Mucosa of rectum (tissue), 2 donors: ENCODE measurements at regions not wholly inside any gene's neighbourhood (a gene's known extent, or its start where the extent isn't known, plus 50 kb on each side); places are given as distances from the start of the nearest gene placed in this dataset.
"Not testable (repeated sequence)": the region's sequence is repeated elsewhere in the genome, so short reads cannot be mapped to it uniquely, and the experiment has no call there.

Experiments
- H3K27ac ChIP-seq, 2 donors: one replicate each; pipeline ENCODE4 v1.7.0; 2013; ENCODE audit warnings: inconsistent platforms in 2 of 2, low read depth in 2 of 2, low read length in 2 of 2
- H3K27me3 ChIP-seq, 2 donors: one replicate each; pipeline ENCODE4 v1.7.0; 2013; ENCODE audit warnings: low read length in 2 of 2; ENCODE audit not compliant: control insufficient read depth in 2 of 2, insufficient read depth in 2 of 2
- H3K36me3 ChIP-seq, 2 donors: one replicate each; pipeline ENCODE4 v1.7.0; 2013; ENCODE audit warnings: low read length in 2 of 2; ENCODE audit not compliant: control insufficient read depth in 2 of 2, insufficient read depth in 2 of 2
- H3K4me1 ChIP-seq, 2 donors: one replicate each; pipeline ENCODE4 v1.7.0; 2013; ENCODE audit warnings: low read length in 2 of 2, mild to moderate bottlenecking in 1 of 2; ENCODE audit not compliant: control insufficient read depth in 2 of 2, insufficient read depth in 2 of 2
- H3K4me3 ChIP-seq, 2 donors: one replicate each; pipeline ENCODE4 v1.7.0; 2013; ENCODE audit warnings: low read length in 2 of 2
- H3K9ac ChIP-seq, 2 donors: one replicate each; pipeline ENCODE4 v1.7.0; 2013; ENCODE audit warnings: low read length in 2 of 2, low read depth in 1 of 2, mild to moderate bottlenecking in 1 of 2
- H3K9me3 ChIP-seq, 2 donors: one replicate each; pipeline ENCODE4 v1.7.0; 2013; ENCODE audit warnings: low read length in 2 of 2; ENCODE audit not compliant: control insufficient read depth in 2 of 2
- donor health status: healthy.
- donor health status: Normal muscosa, but diverticular disease.

DNA sequence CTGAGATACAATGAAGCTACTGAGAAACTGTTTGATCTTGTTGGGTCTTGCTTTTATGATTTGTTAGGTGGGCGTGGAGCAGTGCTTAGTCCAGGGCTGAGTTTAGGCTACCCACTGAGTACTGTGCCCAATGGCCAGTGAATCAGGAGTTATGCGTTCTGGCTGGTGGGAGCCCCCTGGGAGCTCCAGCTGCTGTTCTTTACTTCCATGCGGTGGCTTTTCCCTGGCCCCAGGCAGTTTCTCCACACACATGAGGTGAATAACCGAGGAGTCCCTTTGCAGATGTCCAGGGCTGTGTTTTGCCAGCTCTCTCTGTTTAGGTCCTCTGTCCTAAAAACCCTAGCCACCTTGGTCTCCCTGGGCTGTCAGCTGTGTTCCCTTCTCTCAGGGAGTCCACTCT lies 106.5 kb downstream of the KLF13 start:
- Histone ChIP-seq H3K4me1 (peaks cover 24 to 25% of the 10 kb centered on the region in 2 donors), H3K36me3 (no peaks in the 10 kb centered on the region), H3K27me3 (no peaks in the 10 kb centered on the region), H3K27ac (no peak overlapping the region), H3K9me3 (no peaks in the 10 kb centered on the region), H3K4me3 (no peak overlapping the region), H3K9ac (no peak overlapping the region)

- Histone ChIP-seq H3K36me3 (no peaks in the 10 kb centered on the region), H3K9me3 (no peaks in the 10 kb centered on the region), H3K27me3 (no peaks in the 10 kb centered on the region), H3K4me1 (peaks cover 24 to 25% of the 10 kb centered on the region in 2 donors), H3K9ac (no peak overlapping the region), H3K27ac (peak overlapping the region in 1 of 2 donors; percentile 87), H3K4me3 (no peak overlapping the region)
Observed at GRCh38 chr15:31433574-31433973, 106.9 kb downstream of the KLF13 start.

DNA sequence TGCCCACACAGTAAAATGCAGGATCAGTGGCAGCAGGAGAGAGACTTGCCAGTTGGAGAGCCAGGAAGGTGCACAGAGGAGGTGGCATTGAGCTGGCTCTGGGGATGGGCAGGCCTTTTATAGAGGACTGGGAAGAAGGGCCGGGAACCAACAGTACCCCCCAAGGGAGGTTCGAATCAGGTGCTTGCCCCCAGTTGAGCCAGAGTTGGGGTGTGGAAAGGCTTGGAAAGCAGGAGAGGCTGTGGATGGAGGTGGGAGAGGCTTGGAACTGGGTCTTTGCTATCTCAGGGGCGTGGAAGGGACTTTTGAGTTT lies 107.6 kb downstream of the KLF13 start:
- Histone ChIP-seq H3K9me3 (no peaks in the 10 kb centered on the region), H3K4me3 (peak overlapping the region in 1 of 2 donors; percentile 59), H3K27me3 (no peaks in the 10 kb centered on the region), H3K27ac (peak overlapping the region; percentile 69 to 87), H3K36me3 (no peaks in the 10 kb centered on the region), H3K9ac (peak overlapping the region in 1 of 2 donors; percentile 64), H3K4me1 (peaks cover 25% of the 10 kb centered on the region in 2 donors)

DNA sequence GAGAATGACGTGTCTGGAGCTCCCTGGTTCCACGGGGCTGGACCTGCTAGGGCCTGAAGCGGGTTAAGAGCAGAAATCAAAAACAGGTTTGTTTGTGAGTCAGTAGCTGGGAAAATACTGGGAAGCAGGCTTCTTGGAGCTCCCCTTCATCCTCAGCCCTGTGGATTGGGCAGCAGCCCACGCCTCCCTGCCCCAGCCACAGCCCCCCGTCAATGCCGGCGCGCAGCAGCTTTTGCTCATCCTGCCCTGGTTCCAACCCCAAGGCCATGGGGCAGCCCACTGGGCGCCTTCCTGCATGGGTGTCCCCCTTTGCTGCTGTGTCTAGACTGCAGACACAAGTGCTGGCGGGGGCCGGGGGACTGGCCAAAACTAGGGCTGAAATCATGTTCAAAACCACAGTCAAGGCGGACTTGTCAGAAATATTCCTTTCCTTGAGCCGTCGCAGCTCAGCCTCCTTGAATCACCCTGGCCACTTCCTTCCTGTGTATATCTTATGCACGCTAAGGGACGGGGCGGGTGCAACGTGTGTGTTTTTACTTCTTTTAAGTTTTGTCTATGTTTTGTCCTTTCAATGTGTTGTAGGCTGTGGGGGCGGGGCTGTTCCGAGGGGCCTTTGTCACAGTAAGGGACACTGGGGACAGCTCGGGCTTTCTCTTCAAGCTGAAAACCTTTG lies 108.1 kb downstream of the KLF13 start:
- no peaks in the 10 kb centered on the region for H3K9me3 ChIP-seq
- H3K9ac ChIP-seq: peak overlapping the region; percentile 63 to 64
- H3K27ac ChIP-seq: peak overlapping the region; percentile 69 to 87
- H3K27me3 ChIP-seq: no peaks in the 10 kb centered on the region
- H3K4me1 ChIP-seq: peaks cover 25 to 29% of the 10 kb centered on the region in 2 donors
- H3K4me3 ChIP-seq: peak overlapping the region; percentile 31 to 59
- no peaks in the 10 kb centered on the region for H3K36me3 ChIP-seq

DNA sequence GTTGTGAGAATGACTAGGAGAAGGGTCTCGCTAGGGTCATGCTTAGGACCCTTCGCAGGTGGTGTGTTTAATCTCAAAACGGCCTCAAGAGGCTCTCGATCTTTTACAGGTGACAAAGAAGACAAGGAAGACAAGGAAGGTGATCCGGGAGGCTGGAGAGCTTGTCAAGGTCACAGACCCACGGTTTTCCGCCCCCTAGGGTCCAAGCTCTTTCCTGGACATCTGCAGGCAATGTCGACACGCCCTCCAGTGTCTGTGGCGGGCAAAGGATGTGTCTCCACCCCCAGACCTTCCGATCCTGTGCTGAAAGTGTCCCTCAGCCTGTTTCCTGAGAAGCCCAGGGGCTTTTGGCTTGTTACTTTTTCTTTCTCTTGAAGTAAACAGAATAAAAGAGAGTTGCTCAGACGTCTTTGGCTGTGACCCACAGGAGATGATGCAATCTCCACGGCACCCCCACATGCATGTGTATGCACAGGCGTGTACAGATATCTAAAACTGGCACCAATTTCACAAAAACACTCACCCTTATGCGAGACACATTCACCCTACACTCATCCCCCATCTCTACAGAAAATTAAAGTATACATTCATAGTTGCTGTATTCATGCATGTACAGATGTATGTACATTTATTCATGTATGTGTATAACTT lies 108.8 kb downstream of the KLF13 start:
- peak overlapping the region; percentile 69 to 87 for H3K27ac ChIP-seq
- no peaks in the 10 kb centered on the region for H3K27me3 ChIP-seq
- no peaks in the 10 kb centered on the region for H3K9me3 ChIP-seq
- H3K9ac ChIP-seq: peak overlapping the region; percentile 63 to 64
- H3K4me3 ChIP-seq: peak overlapping the region; percentile 31 to 59
- H3K4me1 ChIP-seq: peaks cover 28 to 31% of the 10 kb centered on the region in 2 donors
- no peaks in the 10 kb centered on the region for H3K36me3 ChIP-seq

- Histone ChIP-seq H3K9ac (peak overlapping the region; percentile 63 to 64), H3K4me3 (peak overlapping the region in 1 of 2 donors; percentile 59), H3K9me3 (no peaks in the 10 kb centered on the region), H3K27ac (peak overlapping the region; percentile 69 to 87), H3K4me1 (peaks cover 30 to 34% of the 10 kb centered on the region in 2 donors), H3K27me3 (no peaks in the 10 kb centered on the region), H3K36me3 (no peaks in the 10 kb centered on the region)
Observed at GRCh38 chr15:31435912-31436628, 109.4 kb downstream of the KLF13 start.

- no peak overlapping the region for H3K9ac ChIP-seq
Observed at GRCh38 chr15:31437686-31438085, 111.1 kb downstream of the KLF13 start.

DNA sequence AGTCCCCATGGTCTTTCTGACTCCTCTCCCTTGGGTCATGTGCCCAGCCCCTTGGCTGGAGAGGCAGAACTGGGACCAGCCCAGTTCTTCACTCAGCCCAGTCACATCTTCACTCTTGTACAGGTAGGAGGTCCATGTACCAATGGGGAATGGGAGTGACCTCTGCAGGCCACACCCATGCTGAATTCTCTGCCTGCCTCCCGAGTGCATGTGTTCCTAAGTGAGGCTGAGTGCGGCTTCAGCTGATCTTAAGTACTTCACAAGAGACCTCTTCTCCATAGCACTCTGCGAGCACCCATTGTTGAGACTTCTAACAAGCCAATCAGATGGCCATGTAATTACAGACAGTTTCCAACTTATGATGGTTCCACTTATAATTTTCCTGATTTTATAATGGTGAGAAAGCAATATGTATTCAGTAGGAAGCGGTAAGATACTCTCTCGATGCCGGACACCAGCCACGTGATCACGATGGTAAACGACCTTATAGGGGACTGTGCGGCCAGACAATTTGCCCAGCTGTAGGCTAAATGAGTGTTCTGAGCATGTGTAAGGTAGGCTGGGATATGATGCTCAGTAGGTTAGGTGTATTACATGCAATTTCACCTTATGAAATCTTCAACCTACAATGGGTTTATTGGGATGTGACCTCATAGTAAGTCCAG lies 112.1 kb downstream of the KLF13 start:
- Histone ChIP-seq H3K9ac (no peak overlapping the region), H3K36me3 (no peaks in the 10 kb centered on the region), H3K27me3 (no peaks in the 10 kb centered on the region), H3K4me1 (peaks cover 32 to 49% of the 10 kb centered on the region in 2 donors), H3K27ac (peak overlapping the region in 1 of 2 donors; percentile 6), H3K4me3 (no peak overlapping the region), H3K9me3 (no peaks in the 10 kb centered on the region)

More at GRCh38 chr15:31437686-31438085, 111.1 kb downstream of the KLF13 start:
- Histone ChIP-seq H3K27ac (peak overlapping the region in 1 of 2 donors; percentile 39), H3K27me3 (no peaks in the 10 kb centered on the region), H3K4me3 (no peak overlapping the region), H3K4me1 (peaks cover 32 to 43% of the 10 kb centered on the region in 2 donors), H3K36me3 (no peaks in the 10 kb centered on the region), H3K9me3 (no peaks in the 10 kb centered on the region)

DNA sequence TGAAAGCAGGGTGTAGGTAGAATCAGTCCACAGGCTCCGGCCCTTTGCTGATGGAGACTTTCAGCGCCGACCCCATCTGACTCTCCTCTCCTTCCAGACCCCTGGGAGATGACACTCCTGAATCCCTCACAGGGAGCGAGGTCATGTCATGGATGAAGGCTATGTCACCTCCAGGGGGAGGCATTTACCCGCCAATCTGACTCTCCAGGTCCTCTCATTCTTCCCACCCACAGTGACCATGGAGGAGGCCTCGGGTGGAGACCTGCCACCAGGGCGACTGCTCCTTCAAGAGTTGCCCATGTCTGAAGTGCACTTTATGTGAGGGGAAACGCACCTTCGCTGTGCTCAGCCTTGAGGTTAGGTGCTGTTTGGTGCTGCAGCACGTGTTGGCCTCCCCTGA lies 112.7 kb downstream of the KLF13 start:
- Histone ChIP-seq H3K4me3 (no peak overlapping the region), H3K4me1 (peaks cover 28 to 50% of the 10 kb centered on the region in 2 donors), H3K27me3 (no peaks in the 10 kb centered on the region), H3K27ac (no peak overlapping the region), H3K9me3 (no peaks in the 10 kb centered on the region), H3K36me3 (no peaks in the 10 kb centered on the region), H3K9ac (no peak overlapping the region)

DNA sequence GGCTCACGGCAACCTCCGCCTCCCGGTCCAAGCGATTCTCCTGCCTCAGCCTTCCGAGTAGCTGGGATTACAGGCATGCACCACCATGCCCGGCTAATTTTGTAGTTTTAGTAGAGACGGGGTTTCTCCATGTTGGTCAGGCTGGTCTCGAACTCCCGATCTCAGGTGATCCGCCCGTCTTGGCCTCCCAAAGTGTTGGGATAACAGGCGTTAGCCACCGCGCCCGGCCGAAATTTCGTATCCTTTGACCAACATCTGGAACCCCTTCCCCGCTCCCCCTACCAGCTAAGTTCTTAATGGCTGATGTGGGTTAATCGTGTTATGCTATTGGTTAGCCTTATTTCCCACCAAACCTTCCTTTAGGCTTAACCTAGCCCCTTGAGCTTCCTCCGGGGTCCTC lies 113.6 kb downstream of the KLF13 start:
- Histone ChIP-seq H3K9ac (peak overlapping the region; percentile 56 to 62), H3K27ac (peak overlapping the region; percentile 20 to 54), H3K4me1 (peaks cover 20 to 41% of the 10 kb centered on the region in 2 donors), H3K4me3 (peak overlapping the region; percentile 59 to 61)
- H3K27me3 ChIP-seq, H3K36me3 ChIP-seq, H3K9me3 ChIP-seq: not testable (repeated sequence)
